H1 (cell line): ENCODE measurements at regions not wholly inside any gene's neighbourhood (a gene's known extent, or its start where the extent isn't known, plus 50 kb on each side); places are given as distances from the start of the nearest gene placed in this dataset.

Experiments used
- CTCF ChIA-PET: fragments of 300-600 bp; sonication (Branson Sonifier 250); formaldehyde crosslinking; loops from one replicate; lab custom pipeline; 2021; ENCODE audit not compliant: partially characterized antibody; lab: Charles Lee
- POLR2A ChIA-PET: fragments of 300-600 bp; sonication (Branson Sonifier 250); formaldehyde crosslinking; loops from one replicate; lab custom pipeline; 2021; ENCODE audit warnings: inconsistent platforms; ENCODE audit not compliant: partially characterized antibody; lab: Charles Lee
- DNase-seq, 2 experiments: peaks; one replicate each; pipeline versions ENCODE4 v3.0.0 to v3.0.0-alpha.2; 2010 to 2022; ENCODE audit warnings: low spot score in 2 of 2, low read depth in 1 of 2, mixed read lengths in 1 of 2
- FAIRE-seq: peaks from 2 replicates; lab custom pipeline; 2011; peaks lifted over from hg19 to GRCh38; lab: Jason Lieb, UNC
- H2AFZ ChIP-seq: 2 replicates; pipeline ENCODE4 v1.8.1; 2012; ENCODE audit warnings: low read length, inconsistent platforms
- H2AK5ac ChIP-seq: 2 replicates; pipeline ENCODE4 v1.6.1; 2013; ENCODE audit warnings: low read depth, low read length
- H2BK120ac ChIP-seq: replicated peaks from 2 replicates; pipeline ENCODE3; 2013; ENCODE audit warnings: low read depth, low read length, inconsistent platforms
- H2BK12ac ChIP-seq: 2 replicates; pipeline ENCODE4 v1.6.1; 2013; ENCODE audit warnings: low read depth, low read length
- H2BK15ac ChIP-seq: 2 replicates; pipeline ENCODE4 v1.6.1; 2013; ENCODE audit warnings: low read length
- H2BK20ac ChIP-seq: 2 replicates; pipeline ENCODE4 v1.6.1; 2013; ENCODE audit warnings: low read length
- H2BK5ac ChIP-seq: 2 replicates; pipeline ENCODE4 v1.6.1; 2013; ENCODE audit warnings: low read depth, low read length
- H3K14ac ChIP-seq: 2 replicates; pipeline ENCODE4 v1.6.1; 2013; ENCODE audit warnings: inconsistent platforms; ENCODE audit not compliant: insufficient read length
- H3K18ac ChIP-seq: 2 replicates; pipeline ENCODE4 v1.6.1; 2013; ENCODE audit warnings: low read length; ENCODE audit errors: extremely low read depth
- H3K23ac ChIP-seq: 2 replicates; pipeline ENCODE4 v1.6.1; 2013; ENCODE audit warnings: inconsistent platforms; ENCODE audit not compliant: insufficient read length
- H3K23me2 ChIP-seq: 2 replicates; pipeline ENCODE4 v1.6.1; 2013; ENCODE audit warnings: low read depth, low read length
- H3K27ac ChIP-seq: 2 replicates; pipeline ENCODE4 v1.6.1; 2011; ENCODE audit warnings: low read depth, low read length, inconsistent platforms
- H3K27me3 ChIP-seq, 4 experiments: replicated peaks in 1 of 4; 1 replicate in 1 of 4; 2 replicates in 3 of 4; pipeline versions ENCODE4 v1.6.1 to v1.8.1; 2011 to 2013; ENCODE audit warnings: low read length in 3 of 4, mild to moderate bottlenecking in 3 of 4, inconsistent platforms in 2 of 4, mixed read lengths in 2 of 4, moderate library complexity in 1 of 4; ENCODE audit not compliant: control insufficient read depth in 3 of 4, insufficient read depth in 3 of 4; ENCODE audit errors: extremely low read depth in 1 of 4
- H3K36me3 ChIP-seq, 4 experiments: 2 replicates each; pipeline versions ENCODE4 v1.6.1 to v1.8.1; 2011 to 2013; ENCODE audit warnings: mild to moderate bottlenecking in 4 of 4, low read length in 3 of 4, moderate library complexity in 2 of 4, control low read depth in 1 of 4, inconsistent platforms in 1 of 4; ENCODE audit not compliant: insufficient read depth in 4 of 4, control insufficient read depth in 2 of 4
- H3K4ac ChIP-seq: replicated peaks from 2 replicates; pipeline ENCODE3; 2013; ENCODE audit warnings: low read length, low read depth, mixed read lengths, inconsistent platforms; ENCODE audit not compliant: insufficient read length
- H3K4me1 ChIP-seq, 4 experiments: replicated peaks in 1 of 4; 1 replicate in 1 of 4; 2 replicates in 3 of 4; pipeline versions ENCODE4 v1.6.1 to v1.8.1; 2011 to 2013; ENCODE audit warnings: low read length in 3 of 4, inconsistent platforms in 2 of 4, mixed read lengths in 1 of 4; ENCODE audit not compliant: insufficient read depth in 4 of 4, control insufficient read depth in 3 of 4
- H3K4me2 ChIP-seq, 2 experiments: 2 replicates each; pipeline versions ENCODE4 v1.6.1 to v1.8.1; 2011 to 2013; ENCODE audit warnings: low read depth in 2 of 2, low read length in 2 of 2, control low read depth in 1 of 2, inconsistent platforms in 1 of 2, mild to moderate bottlenecking in 1 of 2; ENCODE audit not compliant: insufficient read depth in 1 of 2
- H3K4me3 ChIP-seq, 4 experiments: fragments of 200-600, 300-600 bp in 1 of 4; sonication (generic), shearing (Covaris generic), sonication (Bioruptor Twin) in 1 of 4; 2 replicates each; pipeline versions ENCODE4 v1.5.1 to v1.8.1; 2011 to 2016; ENCODE audit warnings: low read length in 4 of 4, low read depth in 3 of 4, control low read depth in 2 of 4, inconsistent platforms in 2 of 4, mild to moderate bottlenecking in 2 of 4, mixed read lengths in 1 of 4, moderate library complexity in 1 of 4; ENCODE audit not compliant: insufficient read depth in 2 of 4; ENCODE audit errors: extremely low read depth in 1 of 4
- H3K56ac ChIP-seq: replicated peaks from 2 replicates; pipeline ENCODE3; 2013; ENCODE audit warnings: low read depth, mild to moderate bottlenecking, mixed read lengths, low read length, inconsistent platforms; ENCODE audit not compliant: insufficient read length
- H3K79me1 ChIP-seq: 2 replicates; pipeline ENCODE4 v1.6.1; 2013; ENCODE audit warnings: low read depth, low read length, control low read depth
- H3K79me2 ChIP-seq, 2 experiments: 2 replicates each; pipeline versions ENCODE4 v1.6.1 to v1.8.1; 2012 to 2013; ENCODE audit warnings: low read length in 2 of 2, mild to moderate bottlenecking in 2 of 2, inconsistent platforms in 1 of 2; ENCODE audit not compliant: insufficient read depth in 2 of 2, control insufficient read depth in 1 of 2
- H3K9ac ChIP-seq, 4 experiments: replicated peaks in 1 of 4; 1 replicate in 1 of 4; 2 replicates in 3 of 4; pipeline versions ENCODE4 v1.6.1 to v1.8.1; 2011 to 2013; ENCODE audit warnings: low read depth in 3 of 4, low read length in 3 of 4, control low read depth in 2 of 4, mild to moderate bottlenecking in 2 of 4, moderate library complexity in 2 of 4, inconsistent platforms in 1 of 4; ENCODE audit errors: extremely low read depth in 1 of 4
- H3K9me3 ChIP-seq, 2 experiments: 2 replicates each; pipeline versions ENCODE4 v1.6.1 to v1.8.1; 2012 to 2013; ENCODE audit warnings: mild to moderate bottlenecking in 2 of 2, moderate library complexity in 2 of 2, control low read depth in 1 of 2, inconsistent platforms in 1 of 2, low read depth in 1 of 2, low read length in 1 of 2, mixed read lengths in 1 of 2; ENCODE audit not compliant: insufficient read depth in 2 of 2
- H4K20me1 ChIP-seq, 2 experiments: replicated peaks in 1 of 2; 2 replicates each; pipeline versions ENCODE3 to v1.8.1; 2011 to 2013; ENCODE audit warnings: inconsistent platforms in 2 of 2, low read length in 2 of 2, mild to moderate bottlenecking in 1 of 2; ENCODE audit not compliant: insufficient read depth in 2 of 2, control insufficient read depth in 1 of 2
- H4K5ac ChIP-seq: 2 replicates; pipeline ENCODE4 v1.6.1; 2013; ENCODE audit warnings: low read length, low read depth, mixed read lengths, inconsistent platforms; ENCODE audit not compliant: insufficient read length
- H4K8ac ChIP-seq: 2 replicates; pipeline ENCODE4 v1.8.0; 2013; ENCODE audit warnings: mild to moderate bottlenecking, moderate library complexity, low read length, inconsistent platforms; ENCODE audit not compliant: insufficient read depth; ENCODE audit errors: extremely low read depth
- H4K91ac ChIP-seq: replicated peaks from 2 replicates; pipeline ENCODE3; 2013; ENCODE audit warnings: low read length, mixed read lengths, inconsistent platforms; ENCODE audit not compliant: insufficient read length
- ATF2 ChIP-seq: IDR thresholded peaks from 2 replicates; pipeline ENCODE4 v1.6.1; 2012; ENCODE audit warnings: low read length, inconsistent platforms
- ATF3 ChIP-seq: IDR thresholded peaks from 2 replicates; pipeline ENCODE4 v1.6.1; 2011; ENCODE audit warnings: low read depth, mild to moderate bottlenecking, low read length; ENCODE audit not compliant: insufficient read depth
- CTBP2 ChIP-seq: IDR thresholded peaks from 2 replicates; pipeline ENCODE4 v1.7.0; 2011; ENCODE audit warnings: borderline replicate concordance, mild to moderate bottlenecking, moderate library complexity, mixed read lengths, low read length; ENCODE audit not compliant: insufficient read depth, insufficient read length
- EP300 ChIP-seq, 2 experiments: IDR thresholded peaks; 1 replicate in 1 of 2; 2 replicates in 1 of 2; pipeline ENCODE4 v1.6.1; 2011 to 2012; ENCODE audit warnings: low read depth in 2 of 2, low read length in 2 of 2, mild to moderate bottlenecking in 2 of 2, borderline replicate concordance in 1 of 2, inconsistent platforms in 1 of 2, moderate library complexity in 1 of 2
- JUND ChIP-seq: IDR thresholded peaks from 2 replicates; pipeline ENCODE4 v1.6.1; 2011; ENCODE audit warnings: mild to moderate bottlenecking, improper control_type of control experiment, low read length
- MAFK ChIP-seq: IDR thresholded peaks from 2 replicates; pipeline ENCODE4 v1.6.1; 2012; ENCODE audit warnings: low read depth, mild to moderate bottlenecking, improper control_type of control experiment, low read length
- RAD21 ChIP-seq, 2 experiments: IDR thresholded peaks in 1 of 2; conservative IDR thresholded peaks in 1 of 2; 2 replicates each; pipeline ENCODE4 v1.6.1; 2011; ENCODE audit warnings: low read depth in 2 of 2, low read length in 2 of 2, improper control_type of control experiment in 1 of 2, inconsistent platforms in 1 of 2, mild to moderate bottlenecking in 1 of 2, moderate library complexity in 1 of 2
- TBP ChIP-seq: IDR thresholded peaks from 2 replicates; pipeline ENCODE4 v1.6.1; 2011; ENCODE audit warnings: low read depth, low read length, improper control_type of control experiment
- TCF12 ChIP-seq: IDR thresholded peaks from 2 replicates; pipeline ENCODE4 v1.6.1; 2011; ENCODE audit warnings: low read depth, mild to moderate bottlenecking, low read length
- WGBS, 2 experiments: shearing (Covaris generic) in 1 of 2; methylation state at CpG; one replicate each; pipeline versions ENCODE4 v1.1.6 to v1.1.7; 2013 to 2015; ENCODE audit warnings: low lambda C conversion rate in 2 of 2, mixed read lengths in 2 of 2, inconsistent platforms in 1 of 2, low coverage in 1 of 2, missing lambda C conversion rate in 1 of 2; ENCODE audit not compliant: insufficient replicate concordance in 2 of 2, insufficient coverage in 1 of 2, insufficient read length in 1 of 2; ENCODE audit errors: extremely low coverage in 1 of 2, missing lambda C conversion rate in 1 of 2; 5-methylcytosine and 5-hydroxymethylcytosine counted together

DNA sequence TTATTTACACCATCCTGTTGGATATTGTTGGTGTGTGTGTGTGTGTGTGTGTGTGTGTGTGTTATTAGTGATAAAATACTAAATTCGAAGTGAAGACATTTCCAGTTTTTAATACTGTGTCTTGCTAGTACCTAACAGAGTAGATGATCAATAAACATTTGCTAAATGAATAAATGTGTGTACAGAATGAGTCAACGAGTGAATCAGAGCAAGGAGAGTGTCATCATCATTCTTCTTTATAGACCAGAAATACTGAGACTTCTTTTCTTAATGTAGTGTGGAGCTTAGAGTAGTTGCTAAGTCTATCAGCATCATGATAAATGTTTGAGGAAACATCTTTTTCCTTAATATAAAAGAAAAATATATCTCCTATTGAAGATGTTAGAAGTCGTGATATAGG is 169.7 kb upstream of the SATB2 start:
- DNase-seq, result no peak
- Histone ChIP-seq H3K4me1 (no peaks in the 10 kb centered on the region), H3K79me1 (no peaks in the 10 kb centered on the region), H3K9me3 (no peaks in the 10 kb centered on the region), H4K8ac (no peak overlapping the region), H3K4me3 (no peak overlapping the region), H3K27me3 (no peaks in the 10 kb centered on the region), H2AFZ (no peak overlapping the region), H3K9ac (no peak overlapping the region), H3K18ac (no peak overlapping the region), H3K4me2 (no peak overlapping the region), H2BK20ac (no peak overlapping the region), H2AK5ac (no peak overlapping the region), H3K4ac (no peak overlapping the region), H4K20me1 (no peaks in the 10 kb centered on the region), H3K56ac (no peak overlapping the region), H2BK12ac (no peak overlapping the region), H3K23ac (no peak overlapping the region), H4K5ac (no peak overlapping the region), H3K36me3 (no peaks in the 10 kb centered on the region), H4K91ac (no peak overlapping the region), H3K27ac (no peak overlapping the region), H2BK5ac (no peak overlapping the region), H2BK120ac (no peak overlapping the region), H3K14ac (no peak overlapping the region), H3K79me2 (no peaks in the 10 kb centered on the region), H3K23me2 (peaks cover 2% of the 10 kb centered on the region; the same call in 1 of the 2 replicates), H2BK15ac (no peak overlapping the region)
- WGBS, 2 experiments, result 55% methylated on average over 3 of the region's 3 CpGs; no CpG with 5 or more reads in 1 of the 2 experiments
- CTCF ChIA-PET, result no interaction called here
- TF ChIP-seq RAD21 (IDR thresholded peaks at IDR 0.05 in 1 of 2, conservative IDR thresholded peaks at IDR 0.05 in 1 of 2; ENCODE audit: low read depth in 2 of 2, low read length in 2 of 2) (no peak), MAFK (no peak), ATF3 (no peak), CTBP2 (no peak), EP300 (IDR thresholded peaks at IDR 0.05; ENCODE audit: borderline replicate concordance in 1 of 2, low read depth in 2 of 2, low read length in 2 of 2) (no peak), JUND (no peak), ATF2 (no peak), TCF12 (no peak), TBP (no peak)
- POLR2A ChIA-PET, result no interaction called here
- FAIRE-seq, result no peak
